K562 (cell line): ENCODE measurements at regions not wholly inside any gene's neighbourhood (a gene's known extent, or its start where the extent isn't known, plus 50 kb on each side); places are given as distances from the start of the nearest gene placed in this dataset.

ENCODE experiments used
- E2F3 ChIP-seq: fragments of 250-450 bp; sonication (Bioruptor Pico); IDR thresholded peaks from 2 replicates; pipeline ENCODE4 v1.4.0; 2020; ENCODE audit warnings: mild to moderate bottlenecking
- HCFC1 ChIP-seq: IDR thresholded peaks from 2 replicates; pipeline ENCODE4 v1.6.1; 2012; ENCODE audit warnings: low read depth, low read length, improper control_type of control experiment
- KAT7 ChIP-seq: sonication (generic); formaldehyde crosslinking; IDR thresholded peaks from 2 replicates; pipeline ENCODE4 v1.8.0; 2022; ENCODE audit warnings: missing genetic modification reagents, mild to moderate bottlenecking, borderline replicate concordance
- TSHZ1 ChIP-seq: fragments of 250-450 bp; sonication (Bioruptor Pico); IDR thresholded peaks from 2 replicates; pipeline ENCODE4 v1.4.0; 2020; ENCODE audit warnings: mild to moderate bottlenecking, moderate library complexity
- ZBTB2 ChIP-seq: fragments of 450-650 bp; IDR thresholded peaks from 2 replicates; pipeline ENCODE4 v1.6.1; 2016; ENCODE audit warnings: antibody characterized with exemption
- ZMIZ1 ChIP-seq, 2 experiments: fragments of 150-350 bp in 1 of 2; IDR thresholded peaks; 2 replicates each; pipeline ENCODE4 v1.6.1; 2012 to 2016; ENCODE audit warnings: low read depth in 2 of 2, low read length in 2 of 2, mild to moderate bottlenecking in 1 of 2, moderate library complexity in 1 of 2
- ZNF143 ChIP-seq: sonication (generic); formaldehyde crosslinking; IDR thresholded peaks from 2 replicates; pipeline ENCODE4 v1.9.0; 2022; ENCODE audit warnings: mild to moderate bottlenecking, missing genetic modification reagents
- ZNF217 ChIP-seq: sonication (generic); formaldehyde crosslinking; IDR thresholded peaks from 2 replicates; pipeline ENCODE4 v1.8.0; 2022; ENCODE audit warnings: mild to moderate bottlenecking, missing genetic modification reagents
- ZNF3 ChIP-seq: fragments of 250-450 bp; sonication (Bioruptor Pico); IDR thresholded peaks from 2 replicates; pipeline ENCODE4 v1.5.0; 2021; ENCODE audit warnings: mild to moderate bottlenecking, moderate library complexity
- TF ChIP-seq, protein P1 (sequence below): fragments of 250-450 bp; sonication (Bioruptor Pico); IDR thresholded peaks from 2 replicates; pipeline ENCODE4 v1.4.0; 2020
- TF ChIP-seq, protein P2 (sequence below): fragments of 250-450 bp; sonication (Bioruptor Pico); IDR thresholded peaks from 2 replicates; pipeline ENCODE4 v1.5.0; 2020; ENCODE audit warnings: mild to moderate bottlenecking

- TF ChIP-seq ZMIZ1 (IDR thresholded peaks at IDR 0.05; ENCODE audit: low read depth in 2 of 2, low read length in 2 of 2) (no peak), ZNF217 (CRISPR knock-in tag) (no peak), ZNF3 (CRISPR knock-in tag) (no peak), ZNF143 (CRISPR knock-in tag) (no peak), KAT7 (CRISPR knock-in tag) (0 out of 2 replicates have a peak, but pooled peaks have one; percentile 56), ZBTB2 (no peak), HCFC1 (no peak), E2F3 (CRISPR knock-in tag) (no peak), TSHZ1 (CRISPR knock-in tag) (no peak)
- TF ChIP-seq, protein P1, sequence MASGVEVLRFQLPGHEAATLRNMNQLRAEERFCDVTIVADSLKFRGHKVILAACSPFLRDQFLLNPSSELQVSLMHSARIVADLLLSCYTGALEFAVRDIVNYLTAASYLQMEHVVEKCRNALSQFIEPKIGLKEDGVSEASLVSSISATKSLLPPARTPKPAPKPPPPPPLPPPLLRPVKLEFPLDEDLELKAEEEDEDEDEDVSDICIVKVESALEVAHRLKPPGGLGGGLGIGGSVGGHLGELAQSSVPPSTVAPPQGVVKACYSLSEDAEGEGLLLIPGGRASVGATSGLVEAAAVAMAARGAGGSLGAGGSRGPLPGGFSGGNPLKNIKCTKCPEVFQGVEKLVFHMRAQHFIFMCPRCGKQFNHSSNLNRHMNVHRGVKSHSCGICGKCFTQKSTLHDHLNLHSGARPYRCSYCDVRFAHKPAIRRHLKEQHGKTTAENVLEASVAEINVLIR (CRISPR knock-in tag) = no peak
- TF ChIP-seq, protein P2, sequence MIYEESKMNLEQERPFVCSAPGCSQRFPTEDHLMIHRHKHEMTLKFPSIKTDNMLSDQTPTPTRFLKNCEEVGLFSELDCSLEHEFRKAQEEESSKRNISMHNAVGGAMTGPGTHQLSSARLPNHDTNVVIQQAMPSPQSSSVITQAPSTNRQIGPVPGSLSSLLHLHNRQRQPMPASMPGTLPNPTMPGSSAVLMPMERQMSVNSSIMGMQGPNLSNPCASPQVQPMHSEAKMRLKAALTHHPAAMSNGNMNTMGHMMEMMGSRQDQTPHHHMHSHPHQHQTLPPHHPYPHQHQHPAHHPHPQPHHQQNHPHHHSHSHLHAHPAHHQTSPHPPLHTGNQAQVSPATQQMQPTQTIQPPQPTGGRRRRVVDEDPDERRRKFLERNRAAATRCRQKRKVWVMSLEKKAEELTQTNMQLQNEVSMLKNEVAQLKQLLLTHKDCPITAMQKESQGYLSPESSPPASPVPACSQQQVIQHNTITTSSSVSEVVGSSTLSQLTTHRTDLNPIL = no peak
Measured at GRCh38 chr15:92818651-92819277, 81.4 kb upstream of the CHD2 start (continued).
